RWPE1 (cell line): ENCODE measurements at regions not wholly inside any gene's neighbourhood (a gene's known extent, or its start where the extent isn't known, plus 50 kb on each side); places are given as distances from the start of the nearest gene placed in this dataset.

Source experiments
- CTCF ChIA-PET: fragments of 350-600 bp; sonication (Branson Sonifier 250); formaldehyde crosslinking; extraction: SDS; loops from one replicate; lab custom pipeline; 2021; lab: Yijun Ruan, JAX
- POLR2A ChIA-PET: fragments of 400-600 bp; formaldehyde crosslinking; extraction: SDS; loops from one replicate; lab custom pipeline; 2020; ENCODE audit warnings: antibody characterized with exemption; ENCODE audit not compliant: low non-redundant PET; lab: Yijun Ruan, JAX
- DNase-seq: peaks from one replicate; pipeline ENCODE4 v3.0.0; 2012; ENCODE audit warnings: low spot score
- H3K27ac ChIP-seq: fragments of 450-650 bp; 2 replicates; pipeline ENCODE4 v1.5.1; 2017
- TF ChIP-seq, protein P1 (sequence below): fragments of 450-650 bp; conservative IDR thresholded peaks from 2 replicates; pipeline ENCODE4 v1.5.1; 2017; ENCODE audit warnings: low read depth, mild to moderate bottlenecking

DNA sequence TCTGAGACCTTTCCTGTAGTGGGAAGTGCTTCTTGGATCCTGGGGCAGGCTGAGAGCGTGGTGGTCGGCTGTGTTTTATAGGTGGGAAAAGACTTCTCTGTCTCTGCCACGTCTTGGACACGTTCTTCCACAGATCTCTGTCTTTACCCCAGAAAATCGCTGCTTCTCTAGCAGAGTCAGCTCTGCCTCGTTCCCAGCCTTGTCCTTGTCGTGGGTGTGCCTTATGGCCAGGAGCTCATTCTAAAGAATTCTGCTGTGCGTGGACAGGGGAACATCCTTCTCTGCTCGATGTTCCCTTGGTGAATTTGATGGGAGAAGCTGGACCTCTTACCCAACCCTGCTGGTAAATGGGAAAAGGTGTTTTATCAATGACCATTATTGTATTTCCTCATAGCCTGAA lies 433.1 kb upstream of the C2CD4B start:
- DNase-seq = no peak
- no peak overlapping the region for H3K27ac ChIP-seq
- ChIA-PET POLR2A (no interaction called here), CTCF (interaction anchor here (0.7 to 0.9 kb wide), 2 partner anchors 88 to 206 kb away, joined by 3 to 4 read pairs; no protein-coding TSS in a partner anchor)
- TF ChIP-seq, protein P1, sequence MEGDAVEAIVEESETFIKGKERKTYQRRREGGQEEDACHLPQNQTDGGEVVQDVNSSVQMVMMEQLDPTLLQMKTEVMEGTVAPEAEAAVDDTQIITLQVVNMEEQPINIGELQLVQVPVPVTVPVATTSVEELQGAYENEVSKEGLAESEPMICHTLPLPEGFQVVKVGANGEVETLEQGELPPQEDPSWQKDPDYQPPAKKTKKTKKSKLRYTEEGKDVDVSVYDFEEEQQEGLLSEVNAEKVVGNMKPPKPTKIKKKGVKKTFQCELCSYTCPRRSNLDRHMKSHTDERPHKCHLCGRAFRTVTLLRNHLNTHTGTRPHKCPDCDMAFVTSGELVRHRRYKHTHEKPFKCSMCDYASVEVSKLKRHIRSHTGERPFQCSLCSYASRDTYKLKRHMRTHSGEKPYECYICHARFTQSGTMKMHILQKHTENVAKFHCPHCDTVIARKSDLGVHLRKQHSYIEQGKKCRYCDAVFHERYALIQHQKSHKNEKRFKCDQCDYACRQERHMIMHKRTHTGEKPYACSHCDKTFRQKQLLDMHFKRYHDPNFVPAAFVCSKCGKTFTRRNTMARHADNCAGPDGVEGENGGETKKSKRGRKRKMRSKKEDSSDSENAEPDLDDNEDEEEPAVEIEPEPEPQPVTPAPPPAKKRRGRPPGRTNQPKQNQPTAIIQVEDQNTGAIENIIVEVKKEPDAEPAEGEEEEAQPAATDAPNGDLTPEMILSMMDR = no peak

DNA sequence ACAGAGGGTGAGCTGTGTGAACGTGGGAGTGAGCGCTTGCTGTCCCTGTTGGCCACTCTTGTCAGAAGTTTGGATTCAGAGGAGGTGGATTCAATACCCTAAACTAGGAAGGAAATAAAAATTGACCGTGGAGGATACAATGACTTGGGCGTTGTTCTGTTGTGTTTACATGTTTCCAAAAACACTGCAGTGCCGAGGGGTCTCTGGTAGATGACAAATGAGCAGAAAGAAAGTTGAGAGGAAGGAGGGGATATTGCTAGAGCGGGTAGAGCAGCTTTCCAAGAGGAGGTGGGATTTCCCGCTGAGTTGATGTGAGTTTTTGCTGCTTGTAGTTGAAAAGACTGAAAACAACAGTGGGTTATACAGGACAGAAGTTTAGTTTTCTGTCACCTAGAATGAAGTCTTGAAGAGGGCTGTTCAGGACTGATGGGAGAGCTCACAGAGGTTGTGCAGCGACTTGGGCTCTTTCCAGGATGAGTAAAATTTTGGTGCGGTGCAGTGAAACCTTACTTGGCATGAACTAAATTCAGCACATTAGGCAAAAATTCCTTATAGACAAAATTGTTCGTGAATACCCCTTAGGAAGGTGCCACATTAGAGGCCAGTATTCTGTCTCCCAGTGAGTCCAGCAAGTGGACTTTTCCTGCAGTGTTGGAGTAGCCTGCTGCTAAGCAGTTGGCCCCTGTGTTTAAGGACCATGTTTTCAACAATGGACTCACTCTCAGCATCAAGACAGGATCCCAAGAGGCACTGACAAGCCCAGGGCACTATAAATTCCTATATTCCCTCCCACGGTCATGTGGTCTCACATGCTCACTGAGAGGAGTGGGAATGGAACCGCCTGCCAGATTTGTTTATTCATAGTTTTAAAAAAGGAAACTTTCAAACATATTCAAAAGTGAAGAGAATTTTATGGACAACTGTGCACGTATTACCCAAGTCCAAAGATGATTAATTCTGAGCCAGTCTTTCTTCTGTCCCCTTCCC lies 435.0 kb upstream of the C2CD4B start:
- H3K27ac ChIP-seq = no peak overlapping the region
- DNase-seq = no peak
- ChIA-PET POLR2A (no interaction called here), CTCF (interaction anchor here (0.6 kb wide), 1 partner anchor 90 kb away, joined by 3 read pairs; no protein-coding TSS in a partner anchor)
- TF ChIP-seq, protein P1 = no peak

DNA sequence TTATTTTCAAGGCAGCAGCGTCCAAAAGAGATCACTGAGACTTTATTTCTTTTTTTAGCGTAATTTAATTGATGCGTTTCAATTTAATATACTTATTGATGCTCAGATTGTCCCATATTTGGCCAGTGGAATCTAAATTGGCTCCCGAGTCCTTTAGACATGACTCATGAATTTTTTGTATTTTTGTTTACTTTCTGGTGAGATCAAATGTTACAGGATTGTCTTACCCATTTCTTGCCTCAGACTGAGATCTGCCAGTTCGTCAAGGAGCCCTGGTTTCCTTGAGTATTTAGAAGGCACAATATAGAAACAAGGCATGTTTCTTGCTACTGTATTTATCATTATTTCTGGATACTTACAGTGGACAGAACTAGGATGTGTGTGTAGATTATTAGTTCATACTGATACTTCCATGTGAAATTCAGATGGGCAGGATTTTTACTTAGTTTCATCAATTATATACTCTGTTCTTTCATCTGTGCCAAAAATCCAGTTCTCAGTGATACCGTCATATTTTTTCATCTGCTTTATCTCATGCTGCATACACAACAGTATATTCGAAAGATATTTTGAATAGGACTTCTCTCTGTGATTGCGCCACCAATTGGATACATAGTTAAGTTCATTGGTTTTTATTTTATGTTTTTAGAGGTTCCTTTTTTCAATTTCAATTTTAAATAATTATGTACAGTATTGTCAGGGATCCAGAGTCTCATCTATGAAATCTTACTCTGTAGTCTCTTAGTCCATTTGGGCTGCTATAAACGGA lies 436.9 kb upstream of the C2CD4B start:
- no peak overlapping the region for H3K27ac ChIP-seq
- POLR2A ChIA-PET = no interaction called here
- DNase-seq = no peak
- CTCF ChIA-PET = interaction anchor here (0.6 kb wide), 1 partner anchor 519 kb away, joined by 8 read pairs; no protein-coding TSS in a partner anchor
- TF ChIP-seq, protein P1 = no peak

DNA sequence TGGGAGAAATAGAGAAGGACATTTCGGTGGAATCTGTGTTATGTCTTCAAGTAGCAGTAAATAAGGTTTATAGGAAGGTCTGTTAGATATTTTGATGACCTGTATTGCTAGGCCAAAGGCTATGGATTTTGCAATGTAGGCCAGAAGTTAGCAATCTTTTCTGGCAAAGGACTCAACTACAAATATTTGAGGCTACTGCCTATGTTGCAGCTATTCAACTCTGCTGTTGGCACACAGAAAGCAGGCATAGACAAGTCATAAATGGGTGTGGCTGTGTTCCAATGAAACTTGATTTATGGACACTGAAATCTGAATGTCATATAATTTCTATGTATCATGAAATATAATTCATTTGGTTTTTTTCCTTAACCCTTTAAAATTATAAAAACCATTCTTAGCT lies 438.7 kb upstream of the C2CD4B start:
- ChIA-PET POLR2A (no interaction called here), CTCF (interaction anchor here (0.5 to 1.1 kb wide), 3 partner anchors 44 to 444 kb away, joined by 3 to 4 read pairs (median 4); no protein-coding TSS in a partner anchor)
- TF ChIP-seq, protein P1 = no peak
- peak overlapping the region; percentile 81 for H3K27ac ChIP-seq
- peak; percentile 83 for DNase-seq

DNA sequence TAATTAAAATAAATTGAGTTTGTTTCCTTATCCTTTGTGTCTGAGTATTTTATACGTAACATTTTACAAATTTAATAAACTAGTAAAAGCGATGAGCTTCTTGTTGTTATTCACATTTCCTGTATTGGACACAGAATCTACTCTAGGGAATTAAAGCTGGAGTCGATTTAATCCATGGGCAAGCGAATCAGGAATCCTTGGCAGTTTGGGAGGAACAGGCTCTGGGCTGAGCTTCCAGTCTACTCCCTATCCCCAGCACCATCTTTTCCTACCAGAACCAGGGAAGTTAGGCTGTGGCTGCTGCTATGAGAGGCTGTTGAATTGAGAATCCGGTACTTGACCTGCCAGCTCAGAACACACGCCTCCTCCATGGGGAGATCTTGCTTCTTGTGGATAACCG lies 437.3 kb upstream of the TPM1 start:
- POLR2A ChIA-PET = no interaction called here
- CTCF ChIA-PET = no interaction called here
- DNase-seq = no peak
- TF ChIP-seq, protein P1 = no peak
- peak overlapping the region; percentile 92 for H3K27ac ChIP-seq
